ENCODE measurements at regions not wholly inside any gene's neighbourhood (a gene's known extent, or its start where the extent isn't known, plus 50 kb on each side); places are given as distances from the start of the nearest gene placed in this dataset.

DNA sequence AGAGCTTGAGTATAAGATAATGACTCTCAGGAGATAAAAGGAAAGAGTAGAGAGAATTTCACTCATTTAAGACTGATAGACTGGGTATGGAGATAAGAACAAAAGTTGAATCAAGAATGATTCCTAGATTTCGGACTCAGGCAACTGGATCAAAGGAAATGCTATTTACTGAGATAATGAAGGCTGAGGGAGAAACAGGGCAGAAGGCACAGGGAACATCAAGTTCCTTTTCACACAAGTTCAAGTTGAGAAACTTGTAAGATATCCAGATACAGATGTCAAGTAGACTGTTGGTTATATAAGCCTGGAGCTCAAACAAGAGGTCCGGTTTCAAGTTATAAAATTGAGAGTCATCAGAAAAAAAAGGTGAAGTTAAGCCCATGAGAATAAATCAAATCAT, 360.8 kb downstream of the TNS1 start (continued):
- TF ChIP-seq, protein P1, sequence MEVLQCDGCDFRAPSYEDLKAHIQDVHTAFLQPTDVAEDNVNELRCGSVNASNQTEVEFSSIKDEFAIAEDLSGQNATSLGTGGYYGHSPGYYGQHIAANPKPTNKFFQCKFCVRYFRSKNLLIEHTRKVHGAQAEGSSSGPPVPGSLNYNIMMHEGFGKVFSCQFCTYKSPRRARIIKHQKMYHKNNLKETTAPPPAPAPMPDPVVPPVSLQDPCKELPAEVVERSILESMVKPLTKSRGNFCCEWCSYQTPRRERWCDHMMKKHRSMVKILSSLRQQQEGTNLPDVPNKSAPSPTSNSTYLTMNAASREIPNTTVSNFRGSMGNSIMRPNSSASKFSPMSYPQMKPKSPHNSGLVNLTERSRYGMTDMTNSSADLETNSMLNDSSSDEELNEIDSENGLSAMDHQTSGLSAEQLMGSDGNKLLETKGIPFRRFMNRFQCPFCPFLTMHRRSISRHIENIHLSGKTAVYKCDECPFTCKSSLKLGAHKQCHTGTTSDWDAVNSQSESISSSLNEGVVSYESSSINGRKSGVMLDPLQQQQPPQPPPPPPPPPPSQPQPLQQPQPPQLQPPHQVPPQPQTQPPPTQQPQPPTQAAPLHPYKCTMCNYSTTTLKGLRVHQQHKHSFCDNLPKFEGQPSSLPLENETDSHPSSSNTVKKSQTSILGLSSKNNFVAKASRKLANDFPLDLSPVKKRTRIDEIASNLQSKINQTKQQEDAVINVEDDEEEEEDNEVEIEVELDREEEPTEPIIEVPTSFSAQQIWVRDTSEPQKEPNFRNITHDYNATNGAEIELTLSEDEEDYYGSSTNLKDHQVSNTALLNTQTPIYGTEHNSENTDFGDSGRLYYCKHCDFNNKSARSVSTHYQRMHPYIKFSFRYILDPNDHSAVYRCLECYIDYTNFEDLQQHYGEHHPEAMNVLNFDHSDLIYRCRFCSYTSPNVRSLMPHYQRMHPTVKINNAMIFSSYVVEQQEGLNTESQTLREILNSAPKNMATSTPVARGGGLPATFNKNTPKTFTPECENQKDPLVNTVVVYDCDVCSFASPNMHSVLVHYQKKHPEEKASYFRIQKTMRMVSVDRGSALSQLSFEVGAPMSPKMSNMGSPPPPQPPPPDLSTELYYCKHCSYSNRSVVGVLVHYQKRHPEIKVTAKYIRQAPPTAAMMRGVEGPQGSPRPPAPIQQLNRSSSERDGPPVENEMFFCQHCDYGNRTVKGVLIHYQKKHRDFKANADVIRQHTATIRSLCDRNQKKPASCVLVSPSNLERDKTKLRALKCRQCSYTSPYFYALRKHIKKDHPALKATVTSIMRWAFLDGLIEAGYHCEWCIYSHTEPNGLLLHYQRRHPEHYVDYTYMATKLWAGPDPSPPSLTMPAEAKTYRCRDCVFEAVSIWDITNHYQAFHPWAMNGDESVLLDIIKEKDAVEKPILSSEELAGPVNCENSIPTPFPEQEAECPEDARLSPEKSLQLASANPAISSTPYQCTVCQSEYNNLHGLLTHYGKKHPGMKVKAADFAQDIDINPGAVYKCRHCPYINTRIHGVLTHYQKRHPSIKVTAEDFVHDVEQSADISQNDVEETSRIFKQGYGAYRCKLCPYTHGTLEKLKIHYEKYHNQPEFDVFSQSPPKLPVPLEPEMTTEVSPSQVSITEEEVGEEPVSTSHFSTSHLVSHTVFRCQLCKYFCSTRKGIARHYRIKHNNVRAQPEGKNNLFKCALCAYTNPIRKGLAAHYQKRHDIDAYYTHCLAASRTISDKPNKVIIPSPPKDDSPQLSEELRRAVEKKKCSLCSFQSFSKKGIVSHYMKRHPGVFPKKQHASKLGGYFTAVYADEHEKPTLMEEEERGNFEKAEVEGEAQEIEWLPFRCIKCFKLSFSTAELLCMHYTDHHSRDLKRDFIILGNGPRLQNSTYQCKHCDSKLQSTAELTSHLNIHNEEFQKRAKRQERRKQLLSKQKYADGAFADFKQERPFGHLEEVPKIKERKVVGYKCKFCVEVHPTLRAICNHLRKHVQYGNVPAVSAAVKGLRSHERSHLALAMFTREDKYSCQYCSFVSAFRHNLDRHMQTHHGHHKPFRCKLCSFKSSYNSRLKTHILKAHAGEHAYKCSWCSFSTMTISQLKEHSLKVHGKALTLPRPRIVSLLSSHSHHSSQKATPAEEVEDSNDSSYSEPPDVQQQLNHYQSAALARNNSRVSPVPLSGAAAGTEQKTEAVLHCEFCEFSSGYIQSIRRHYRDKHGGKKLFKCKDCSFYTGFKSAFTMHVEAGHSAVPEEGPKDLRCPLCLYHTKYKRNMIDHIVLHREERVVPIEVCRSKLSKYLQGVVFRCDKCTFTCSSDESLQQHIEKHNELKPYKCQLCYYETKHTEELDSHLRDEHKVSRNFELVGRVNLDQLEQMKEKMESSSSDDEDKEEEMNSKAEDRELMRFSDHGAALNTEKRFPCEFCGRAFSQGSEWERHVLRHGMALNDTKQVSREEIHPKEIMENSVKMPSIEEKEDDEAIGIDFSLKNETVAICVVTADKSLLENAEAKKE (CRISPR knock-in tag; IDR thresholded peaks at IDR 0.05) = no peak
- TF ChIP-seq, protein P2, sequence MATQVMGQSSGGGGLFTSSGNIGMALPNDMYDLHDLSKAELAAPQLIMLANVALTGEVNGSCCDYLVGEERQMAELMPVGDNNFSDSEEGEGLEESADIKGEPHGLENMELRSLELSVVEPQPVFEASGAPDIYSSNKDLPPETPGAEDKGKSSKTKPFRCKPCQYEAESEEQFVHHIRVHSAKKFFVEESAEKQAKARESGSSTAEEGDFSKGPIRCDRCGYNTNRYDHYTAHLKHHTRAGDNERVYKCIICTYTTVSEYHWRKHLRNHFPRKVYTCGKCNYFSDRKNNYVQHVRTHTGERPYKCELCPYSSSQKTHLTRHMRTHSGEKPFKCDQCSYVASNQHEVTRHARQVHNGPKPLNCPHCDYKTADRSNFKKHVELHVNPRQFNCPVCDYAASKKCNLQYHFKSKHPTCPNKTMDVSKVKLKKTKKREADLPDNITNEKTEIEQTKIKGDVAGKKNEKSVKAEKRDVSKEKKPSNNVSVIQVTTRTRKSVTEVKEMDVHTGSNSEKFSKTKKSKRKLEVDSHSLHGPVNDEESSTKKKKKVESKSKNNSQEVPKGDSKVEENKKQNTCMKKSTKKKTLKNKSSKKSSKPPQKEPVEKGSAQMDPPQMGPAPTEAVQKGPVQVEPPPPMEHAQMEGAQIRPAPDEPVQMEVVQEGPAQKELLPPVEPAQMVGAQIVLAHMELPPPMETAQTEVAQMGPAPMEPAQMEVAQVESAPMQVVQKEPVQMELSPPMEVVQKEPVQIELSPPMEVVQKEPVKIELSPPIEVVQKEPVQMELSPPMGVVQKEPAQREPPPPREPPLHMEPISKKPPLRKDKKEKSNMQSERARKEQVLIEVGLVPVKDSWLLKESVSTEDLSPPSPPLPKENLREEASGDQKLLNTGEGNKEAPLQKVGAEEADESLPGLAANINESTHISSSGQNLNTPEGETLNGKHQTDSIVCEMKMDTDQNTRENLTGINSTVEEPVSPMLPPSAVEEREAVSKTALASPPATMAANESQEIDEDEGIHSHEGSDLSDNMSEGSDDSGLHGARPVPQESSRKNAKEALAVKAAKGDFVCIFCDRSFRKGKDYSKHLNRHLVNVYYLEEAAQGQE (IDR thresholded peaks at IDR 0.05; ENCODE audit: unreplicated experiment) = no peak
- TF ChIP-seq EZH2 (IDR thresholded peaks at IDR 0.05; ENCODE audit: low read depth, unreplicated experiment) = no peak
- TF ChIP-seq EZH2phosphoT487 (IDR thresholded peaks at IDR 0.05; ENCODE audit: unreplicated experiment) = no peak

DNA sequence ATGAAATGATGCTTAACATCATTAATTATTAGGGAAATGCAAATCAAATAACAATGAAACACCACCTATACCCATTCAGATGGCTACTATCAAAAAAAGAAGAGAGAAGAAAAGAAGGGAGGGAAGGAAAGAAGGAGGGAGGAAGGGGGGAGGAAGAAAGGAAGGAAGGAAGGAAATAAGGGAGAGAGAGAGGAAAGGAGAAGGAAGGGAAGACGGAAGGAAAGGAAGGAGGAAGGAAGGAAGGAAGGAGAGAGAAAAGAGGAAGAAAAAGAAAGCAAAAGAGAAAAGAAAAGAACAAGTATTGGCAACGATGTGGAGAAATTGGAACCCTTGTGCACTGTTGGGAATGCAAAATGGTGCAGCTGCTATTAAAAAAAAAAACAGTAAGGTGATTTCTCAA, 363.3 kb downstream of the TNS1 start:
- H3K4me1 Mint-ChIP-seq = no peaks in the 10 kb centered on the region
- Histone ChIP-seq H3K27ac (ENCODE audit: low read depth) (no peak overlapping the region), H3F3A (replicated peaks; ENCODE audit: low read depth) (no peaks in the 10 kb centered on the region), H3K4me1 (ENCODE audit: insufficient read depth) (no peaks in the 10 kb centered on the region), H4K20me1 (replicated peaks; ENCODE audit: insufficient read depth) (no peaks in the 10 kb centered on the region), H3K27me3 (ENCODE audit: insufficient read depth) (no peaks in the 10 kb centered on the region), H3K36me3 (ENCODE audit: insufficient read depth) (no peaks in the 10 kb centered on the region), H3K4me3 (no peak overlapping the region), H3K79me2 (replicated peaks; ENCODE audit: insufficient read depth) (no peaks in the 10 kb centered on the region), H3K9me2 (ENCODE audit: insufficient read depth) (peaks cover 6% of the 10 kb centered on the region), H3K4me2 (no peak overlapping the region), H2AFZ (no peak overlapping the region)
- no peak overlapping the region for H3K4me3 Mint-ChIP-seq
- H3K36me3 Mint-ChIP-seq (ENCODE audit: low read depth) = no peaks in the 10 kb centered on the region
- H3K27me3 Mint-ChIP-seq (ENCODE audit: insufficient read depth, low read depth, poor library complexity) = peaks cover 5% of the 10 kb centered on the region
- ATAC-seq (no peak), DNase-seq (ENCODE audit: low spot score) (no peak)
- H3K9me3 Mint-ChIP-seq = no peaks in the 10 kb centered on the region
- H3K27ac Mint-ChIP-seq = no peak overlapping the region
- TF ChIP-seq POLR2AphosphoS5 (IDR thresholded peaks at IDR 0.05; ENCODE audit: low read depth) = no peak
- TF ChIP-seq, protein P1 (CRISPR knock-in tag; IDR thresholded peaks at IDR 0.05) = no peak
